ENCODE measurements at regions not wholly inside any gene's neighbourhood (a gene's known extent, or its start where the extent isn't known, plus 50 kb on each side); places are given as distances from the start of the nearest gene placed in this dataset.
"Not testable (repeated sequence)": the region's sequence is repeated elsewhere in the genome, so short reads cannot be mapped to it uniquely, and the experiment has no call there.

DNA sequence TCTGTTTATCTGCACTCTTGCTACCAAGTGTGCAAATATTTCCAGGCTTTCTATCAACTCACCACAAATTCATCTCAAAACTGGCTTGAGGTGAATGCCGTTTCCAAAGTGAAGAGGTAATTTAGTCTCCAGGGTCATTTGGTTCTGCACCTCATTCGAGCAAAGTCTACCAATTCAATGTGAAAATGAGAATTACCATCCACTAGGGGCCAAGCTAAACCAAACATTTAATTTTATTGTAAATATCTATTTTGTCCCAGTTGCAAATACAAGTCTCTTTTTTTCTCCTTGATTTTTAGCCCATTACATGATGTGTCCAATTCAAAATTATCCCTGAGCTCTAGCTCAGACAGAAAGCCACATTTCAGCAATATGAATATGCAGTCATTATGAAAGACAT lies 152.3 kb upstream of the PTBP2 start:
- DNase-seq (ENCODE audit: low spot score), result no peak
- no peaks in the 10 kb centered on the region for H3K4me1 Mint-ChIP-seq (ENCODE audit: low read depth)
- H3K27me3 Mint-ChIP-seq (ENCODE audit: low read depth), result no peaks in the 10 kb centered on the region
- H3K9me3 Mint-ChIP-seq, result no peaks in the 10 kb centered on the region
- intact Hi-C loops (cut with micrococcal nuclease), result no loop called here
- H3K27ac Mint-ChIP-seq, result no peak overlapping the region
- no peak overlapping the region for H3K4me3 Mint-ChIP-seq (ENCODE audit: low read depth)
- no peaks in the 10 kb centered on the region for H3K36me3 Mint-ChIP-seq (ENCODE audit: low read depth)

GRCh38 chr1:96579636-96580035 lies 141.9 kb upstream of the PTBP2 start:
- DNase-seq (ENCODE audit: low spot score), result no peak
- intact Hi-C loops (cut with micrococcal nuclease), result no loop called here
- Mint-ChIP-seq H3K4me3 (ENCODE audit: low read depth) (no peak overlapping the region), H3K27ac (no peak overlapping the region), H3K4me1 (ENCODE audit: low read depth) (no peaks in the 10 kb centered on the region), H3K27me3 (ENCODE audit: low read depth) (no peaks in the 10 kb centered on the region), H3K9me3 (no peaks in the 10 kb centered on the region), H3K36me3 (ENCODE audit: low read depth) (no peaks in the 10 kb centered on the region)

GRCh38 chr1:96580920-96581319 lies 140.7 kb upstream of the PTBP2 start:
- H3K9me3 Mint-ChIP-seq, result no peaks in the 10 kb centered on the region
- H3K27me3 Mint-ChIP-seq (ENCODE audit: low read depth), result no peaks in the 10 kb centered on the region
- intact Hi-C loops (cut with micrococcal nuclease), result no loop called here
- no peak overlapping the region for H3K27ac Mint-ChIP-seq
- H3K4me3 Mint-ChIP-seq (ENCODE audit: low read depth), result no peak overlapping the region
- H3K4me1 Mint-ChIP-seq (ENCODE audit: low read depth), result no peaks in the 10 kb centered on the region
- no peaks in the 10 kb centered on the region for H3K36me3 Mint-ChIP-seq (ENCODE audit: low read depth)
- no peak for DNase-seq (ENCODE audit: low spot score)

DNA sequence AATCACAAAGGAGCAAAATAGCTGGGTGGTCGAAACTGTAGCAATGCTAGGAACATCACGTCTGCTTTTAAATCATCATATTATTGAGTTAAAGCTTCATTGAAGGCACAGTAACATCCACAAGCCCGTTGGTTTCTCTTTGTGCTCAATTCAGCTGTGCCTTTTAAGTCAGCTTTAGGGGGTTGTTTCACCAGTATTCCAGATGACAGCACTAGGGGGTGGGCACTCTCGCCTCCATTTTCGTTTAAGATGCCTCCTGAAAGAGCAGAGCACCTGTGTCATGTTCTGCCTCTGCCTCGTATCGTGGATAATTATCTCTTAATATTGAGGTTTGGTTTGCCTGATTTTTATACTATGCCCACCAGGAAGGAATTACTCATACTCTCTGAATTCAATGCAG lies 139.8 kb upstream of the PTBP2 start:
- Mint-ChIP-seq H3K36me3 (ENCODE audit: low read depth) (no peaks in the 10 kb centered on the region), H3K27me3 (ENCODE audit: low read depth) (no peaks in the 10 kb centered on the region), H3K27ac (no peak overlapping the region), H3K9me3 (no peaks in the 10 kb centered on the region), H3K4me1 (ENCODE audit: low read depth) (no peaks in the 10 kb centered on the region), H3K4me3 (ENCODE audit: low read depth) (no peak overlapping the region)
- DNase-seq (ENCODE audit: low spot score), result no peak
- intact Hi-C loops (cut with micrococcal nuclease), result no loop called here

- Mint-ChIP-seq H3K27me3 (ENCODE audit: low read depth) (no peaks in the 10 kb centered on the region), H3K36me3 (ENCODE audit: low read depth) (no peaks in the 10 kb centered on the region), H3K27ac (no peak overlapping the region), H3K4me3 (ENCODE audit: low read depth) (no peak overlapping the region), H3K9me3 (no peaks in the 10 kb centered on the region), H3K4me1 (ENCODE audit: low read depth) (no peaks in the 10 kb centered on the region)
- intact Hi-C loops (cut with micrococcal nuclease), result no loop called here
- DNase-seq (ENCODE audit: low spot score), result no peak
Observed at GRCh38 chr1:96583903-96584302, 137.7 kb upstream of the PTBP2 start.

GRCh38 chr1:96587222-96587621 lies 134.4 kb upstream of the PTBP2 start:
- Mint-ChIP-seq H3K4me1 (ENCODE audit: low read depth) (no peaks in the 10 kb centered on the region), H3K27me3 (ENCODE audit: low read depth) (no peaks in the 10 kb centered on the region), H3K27ac (no peak overlapping the region), H3K36me3 (ENCODE audit: low read depth) (no peaks in the 10 kb centered on the region), H3K4me3 (ENCODE audit: low read depth) (no peak overlapping the region), H3K9me3 (no peaks in the 10 kb centered on the region)
- intact Hi-C loops (cut with micrococcal nuclease), result no loop called here
- no peak for DNase-seq (ENCODE audit: low spot score)

- Mint-ChIP-seq H3K4me3 (ENCODE audit: low read depth) (no peak overlapping the region), H3K9me3 (no peaks in the 10 kb centered on the region), H3K27me3 (ENCODE audit: low read depth) (no peaks in the 10 kb centered on the region), H3K4me1 (ENCODE audit: low read depth) (no peaks in the 10 kb centered on the region), H3K36me3 (ENCODE audit: low read depth) (no peaks in the 10 kb centered on the region), H3K27ac (no peak overlapping the region)
- no peak for DNase-seq (ENCODE audit: low spot score)
- intact Hi-C loops (cut with micrococcal nuclease), result no loop called here
Observed at GRCh38 chr1:96588416-96588995, 133.1 kb upstream of the PTBP2 start.

DNA sequence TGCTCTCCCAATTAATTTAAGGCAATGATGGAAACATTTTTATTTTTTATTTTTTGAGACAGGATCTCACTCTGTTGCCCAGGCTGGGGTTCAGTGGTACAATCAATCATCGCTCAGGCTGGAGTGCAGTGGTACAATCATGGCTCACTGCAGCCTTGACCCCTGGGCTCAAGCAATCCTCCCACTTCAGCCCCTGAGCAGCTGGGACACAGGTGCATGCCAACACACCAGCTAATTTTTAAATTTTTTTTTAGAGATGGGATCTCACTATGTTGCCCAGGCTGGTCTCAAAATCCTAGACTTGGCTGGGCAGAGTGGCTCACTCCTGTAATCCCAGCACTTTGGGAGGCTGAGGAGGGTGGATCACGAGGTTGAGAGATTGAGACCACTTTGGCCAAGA lies 126.1 kb upstream of the PTBP2 start:
- DNase-seq (ENCODE audit: low spot score); H3K27me3 Mint-ChIP-seq (ENCODE audit: low read depth); H3K36me3 Mint-ChIP-seq (ENCODE audit: low read depth); H3K9me3 Mint-ChIP-seq; H3K4me3 Mint-ChIP-seq (ENCODE audit: low read depth); H3K27ac Mint-ChIP-seq; H3K4me1 Mint-ChIP-seq (ENCODE audit: low read depth); intact Hi-C loops (cut with micrococcal nuclease): not testable (repeated sequence)

DNA sequence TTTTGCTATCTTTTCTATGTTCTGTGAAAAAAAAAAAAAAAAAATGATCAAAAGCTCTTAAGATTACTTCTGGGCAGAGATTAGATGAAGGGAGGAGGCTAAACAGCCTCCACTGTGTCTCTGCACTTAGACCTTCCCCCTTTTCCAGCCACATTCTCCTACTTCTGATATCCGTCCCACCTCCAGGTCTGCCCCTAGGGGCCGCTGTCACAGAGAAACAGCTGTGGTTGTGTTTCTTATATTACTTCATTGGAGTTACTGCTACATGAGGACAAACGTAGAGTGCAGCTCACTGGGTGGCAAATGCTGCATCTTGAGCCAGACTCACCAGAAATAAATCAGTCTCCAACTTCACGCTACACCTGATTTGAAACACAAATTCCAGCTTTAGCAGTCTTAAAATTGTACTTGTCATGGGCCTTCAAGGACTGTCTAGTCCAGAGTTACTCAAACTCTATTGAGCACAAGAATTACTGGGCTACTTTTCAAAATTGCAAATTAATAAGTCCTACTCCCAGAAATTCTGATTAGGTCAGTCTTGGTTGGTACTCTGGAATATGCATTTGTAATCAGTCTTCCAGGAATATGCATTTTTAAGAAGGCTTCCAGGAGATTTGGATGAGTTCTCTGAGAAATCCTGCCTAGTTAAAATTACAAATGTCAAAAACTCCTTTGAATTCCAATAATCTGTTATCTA lies 125.2 kb upstream of the PTBP2 start:
- Mint-ChIP-seq H3K4me3 (ENCODE audit: low read depth) (no peak overlapping the region), H3K27me3 (ENCODE audit: low read depth) (no peaks in the 10 kb centered on the region), H3K9me3 (no peaks in the 10 kb centered on the region), H3K4me1 (ENCODE audit: low read depth) (no peaks in the 10 kb centered on the region), H3K36me3 (ENCODE audit: low read depth) (no peaks in the 10 kb centered on the region), H3K27ac (no peak overlapping the region)
- intact Hi-C loops (cut with micrococcal nuclease), result no loop called here
- no peak for DNase-seq (ENCODE audit: low spot score)

GRCh38 chr1:96597218-96597617 lies 124.4 kb upstream of the PTBP2 start:
- Mint-ChIP-seq H3K27me3 (ENCODE audit: low read depth) (no peaks in the 10 kb centered on the region), H3K4me1 (ENCODE audit: low read depth) (no peaks in the 10 kb centered on the region), H3K4me3 (ENCODE audit: low read depth) (no peak overlapping the region), H3K27ac (no peak overlapping the region), H3K9me3 (no peaks in the 10 kb centered on the region), H3K36me3 (ENCODE audit: low read depth) (no peaks in the 10 kb centered on the region)
- DNase-seq (ENCODE audit: low spot score), result no peak
- intact Hi-C loops (cut with micrococcal nuclease), result no loop called here

DNA sequence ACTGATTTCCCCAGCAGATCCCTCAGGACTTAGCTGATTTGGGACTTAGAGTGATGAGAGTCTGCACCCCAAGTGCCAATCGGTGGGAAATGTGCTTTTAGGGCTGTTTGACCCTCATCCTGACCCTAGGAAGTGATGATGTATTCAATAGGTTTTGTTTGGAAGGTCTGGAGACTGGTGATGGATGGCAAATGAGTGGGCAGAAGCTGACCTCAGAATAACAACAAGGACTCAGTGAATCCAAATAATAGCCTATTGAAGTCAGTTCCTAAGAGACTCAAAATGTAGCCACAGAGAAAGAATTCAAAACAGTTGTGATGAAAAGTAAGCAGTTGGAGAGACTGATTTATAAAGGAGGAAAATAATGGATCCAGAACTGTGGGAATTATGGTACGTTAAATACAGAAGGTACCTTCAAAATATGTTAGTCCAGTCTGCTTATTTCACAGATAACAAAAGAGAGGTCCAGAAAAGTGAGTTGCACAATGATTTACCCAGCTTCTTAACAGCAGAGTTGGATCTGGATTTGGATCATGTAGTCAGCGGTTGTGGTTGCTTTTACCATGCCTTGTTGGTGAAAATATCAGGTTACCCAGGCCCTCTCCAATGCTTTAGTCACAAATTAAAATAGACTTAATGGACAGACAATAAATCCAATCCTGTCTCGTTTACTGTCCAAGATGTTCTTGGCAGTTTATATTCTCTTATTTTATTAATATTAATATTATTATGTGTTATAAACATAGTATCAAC lies 123.0 kb upstream of the PTBP2 start:
- H3K4me1 Mint-ChIP-seq (ENCODE audit: low read depth), result no peaks in the 10 kb centered on the region

GRCh38 chr1:96604620-96605019 lies 117.0 kb upstream of the PTBP2 start:
- intact Hi-C loops (cut with micrococcal nuclease); H3K4me1 Mint-ChIP-seq (ENCODE audit: low read depth); H3K4me3 Mint-ChIP-seq (ENCODE audit: low read depth); DNase-seq (ENCODE audit: low spot score); H3K27ac Mint-ChIP-seq; H3K36me3 Mint-ChIP-seq (ENCODE audit: low read depth); H3K27me3 Mint-ChIP-seq (ENCODE audit: low read depth); H3K9me3 Mint-ChIP-seq: not testable (repeated sequence)

More for the DNA sequence above, 123.0 kb upstream of the PTBP2 start:
- Mint-ChIP-seq H3K27ac (no peak overlapping the region), H3K9me3 (no peaks in the 10 kb centered on the region), H3K27me3 (ENCODE audit: low read depth) (no peaks in the 10 kb centered on the region), H3K36me3 (ENCODE audit: low read depth) (no peaks in the 10 kb centered on the region), H3K4me3 (ENCODE audit: low read depth) (no peak overlapping the region)
- intact Hi-C loops (cut with micrococcal nuclease), result no loop called here
- no peak for DNase-seq (ENCODE audit: low spot score)

GRCh38 chr1:96617375-96617774 lies 104.2 kb upstream of the PTBP2 start:
- H3K4me1 Mint-ChIP-seq (ENCODE audit: low read depth); H3K27ac Mint-ChIP-seq; H3K36me3 Mint-ChIP-seq (ENCODE audit: low read depth); H3K9me3 Mint-ChIP-seq; intact Hi-C loops (cut with micrococcal nuclease); H3K27me3 Mint-ChIP-seq (ENCODE audit: low read depth); H3K4me3 Mint-ChIP-seq (ENCODE audit: low read depth); DNase-seq (ENCODE audit: low spot score): not testable (repeated sequence)

All from activated T-helper 2 cell treated with anti-CD3 and anti-CD28 coated beads, Interferon-gamma antibody, Interleukin-2, Interleukin-4, amounts not matched to agents 10 μg/mL and 5 μg/mL and 100 μg/mL, durations not matched to agents 14 hours and 24 hours and 36 hours (primary cell).